Neural progenitor cell (in vitro differentiated cells): ENCODE measurements at regions not wholly inside any gene's neighbourhood (a gene's known extent, or its start where the extent isn't known, plus 50 kb on each side); places are given as distances from the start of the nearest gene placed in this dataset.

Experiments used
- DNase-seq: peaks from one replicate; pipeline ENCODE4 v3.0.0-alpha.2; 2016; ENCODE audit warnings: low spot score
- H2AFZ ChIP-seq: fragments of 200-600 bp; sonication (generic); replicated peaks from 2 replicates; pipeline ENCODE4 v1.6.1; 2016; ENCODE audit warnings: antibody characterized with exemption
- H3F3A ChIP-seq: fragments of 200-600 bp; sonication (generic); 2 replicates; pipeline ENCODE4 v1.6.1; 2016; ENCODE audit warnings: antibody characterized with exemption, low read depth
- H3K27ac ChIP-seq: fragments of 200-600 bp; sonication (generic); 2 replicates; pipeline ENCODE4 v1.5.1; 2016; ENCODE audit warnings: mild to moderate bottlenecking
- H3K27me3 ChIP-seq: fragments of 200-600 bp; sonication (generic); 2 replicates; pipeline ENCODE4 v1.6.1; 2016; ENCODE audit warnings: mild to moderate bottlenecking, moderate library complexity
- H3K36me3 ChIP-seq: fragments of 200-600 bp; sonication (generic); 2 replicates; pipeline ENCODE4 v1.5.1; 2016
- H3K4me1 ChIP-seq: fragments of 200-600 bp; sonication (generic); 2 replicates; pipeline ENCODE4 v1.6.1; 2016; ENCODE audit warnings: mixed run types
- H3K4me2 ChIP-seq: fragments of 200-600 bp; sonication (generic); 2 replicates; pipeline ENCODE4 v1.6.1; 2016
- H3K4me3 ChIP-seq: fragments of 200-600 bp; sonication (generic); 2 replicates; pipeline ENCODE4 v1.5.1; 2016
- H3K79me2 ChIP-seq: fragments of 200-600 bp; sonication (generic); 2 replicates; pipeline ENCODE4 v1.6.1; 2016; ENCODE audit warnings: low read depth
- H3K9ac ChIP-seq: fragments of 200-600 bp; sonication (generic); 2 replicates; pipeline ENCODE4 v1.6.1; 2016
- H3K9me3 ChIP-seq: fragments of 200-600 bp; sonication (generic); 2 replicates; pipeline ENCODE4 v1.5.1; 2016; ENCODE audit warnings: low read depth
- H4K20me1 ChIP-seq: fragments of 200-600 bp; sonication (generic); 2 replicates; pipeline ENCODE4 v1.6.1; 2016; ENCODE audit warnings: low read depth
- H3K27ac Mint-ChIP-seq: 3 replicates; pipeline ENCODE4 v1.8.0; 2021; ENCODE audit warnings: mixed read lengths
- H3K27me3 Mint-ChIP-seq: 2 replicates; pipeline ENCODE4 v1.8.0; 2022; ENCODE audit warnings: low read depth, mild to moderate bottlenecking, inconsistent platforms, moderate library complexity, mixed read lengths; ENCODE audit not compliant: insufficient read depth
- H3K36me3 Mint-ChIP-seq: 3 replicates; pipeline ENCODE4 v1.8.0; 2021; ENCODE audit warnings: mixed read lengths
- H3K4me1 Mint-ChIP-seq: 3 replicates; pipeline ENCODE4 v1.8.0; 2021; ENCODE audit warnings: mixed read lengths
- H3K4me3 Mint-ChIP-seq: 3 replicates; pipeline ENCODE4 v1.8.0; 2021; ENCODE audit warnings: mild to moderate bottlenecking, moderate library complexity, mixed read lengths
- H3K9me3 Mint-ChIP-seq: 3 replicates; pipeline ENCODE4 v1.8.0; 2020; ENCODE audit warnings: mixed read lengths
- CTCF ChIP-seq: fragments of 200-600 bp; sonication (generic); IDR thresholded peaks from 2 replicates; pipeline ENCODE4 v1.5.1; 2017; ENCODE audit warnings: antibody characterized with exemption, mild to moderate bottlenecking
- EZH2 ChIP-seq: fragments of 200-600 bp; sonication (generic); IDR thresholded peaks from 2 replicates; pipeline ENCODE4 v1.6.1; 2017; ENCODE audit warnings: antibody characterized with exemption, mild to moderate bottlenecking, moderate library complexity
- EZH2phosphoT487 ChIP-seq: fragments of 200-600 bp; sonication (generic); IDR thresholded peaks from 2 replicates; pipeline ENCODE4 v1.6.1; 2017; ENCODE audit warnings: antibody characterized with exemption

GRCh38 chr6:21451546-21452013, 142.0 kb upstream of the SOX4 start:
- DNase-seq = no peak
- H3K9me3 ChIP-seq = no peaks in the 10 kb centered on the region
- H3K79me2 ChIP-seq = no peaks in the 10 kb centered on the region
- Mint-ChIP-seq H3K27me3 (no peaks in the 10 kb centered on the region), H3K27ac (no peak overlapping the region), H3K4me1 (peaks cover 10% of the 10 kb centered on the region), H3K9me3 (no peaks in the 10 kb centered on the region), H3K36me3 (no peaks in the 10 kb centered on the region), H3K4me3 (no peak overlapping the region)
- no peaks in the 10 kb centered on the region for H3K27me3 ChIP-seq
- H3K27ac ChIP-seq = no peak overlapping the region
- no peak overlapping the region for H3K4me2 ChIP-seq
- H3K4me3 ChIP-seq = no peak overlapping the region
- no peaks in the 10 kb centered on the region for H3F3A ChIP-seq
- no peak for TF ChIP-seq CTCF
- no peak for TF ChIP-seq EZH2
- no peak for TF ChIP-seq EZH2phosphoT487
- no peaks in the 10 kb centered on the region for H3K4me1 ChIP-seq
- H3K36me3 ChIP-seq = no peaks in the 10 kb centered on the region
- H4K20me1 ChIP-seq = no peaks in the 10 kb centered on the region
- no peak overlapping the region for H3K9ac ChIP-seq
- no peak overlapping the region for H2AFZ ChIP-seq

GRCh38 chr6:21454262-21454661, 139.3 kb upstream of the SOX4 start:
- Histone ChIP-seq H3K36me3 (no peaks in the 10 kb centered on the region), H3K4me2 (no peak overlapping the region), H3K9me3 (no peaks in the 10 kb centered on the region), H3F3A (no peaks in the 10 kb centered on the region), H3K27me3 (no peaks in the 10 kb centered on the region), H3K9ac (no peak overlapping the region), H3K4me1 (no peaks in the 10 kb centered on the region), H2AFZ (no peak overlapping the region), H3K4me3 (no peak overlapping the region), H4K20me1 (no peaks in the 10 kb centered on the region), H3K79me2 (no peaks in the 10 kb centered on the region), H3K27ac (no peak overlapping the region)
- H3K27me3 Mint-ChIP-seq = no peaks in the 10 kb centered on the region
- DNase-seq = no peak
- H3K27ac Mint-ChIP-seq = no peak overlapping the region
- no peak overlapping the region for H3K4me3 Mint-ChIP-seq
- TF ChIP-seq EZH2phosphoT487 (no peak), EZH2 (no peak), CTCF (no peak)
- peaks cover 10% of the 10 kb centered on the region for H3K4me1 Mint-ChIP-seq
- H3K9me3 Mint-ChIP-seq = peaks cover 2% of the 10 kb centered on the region
- H3K36me3 Mint-ChIP-seq = no peaks in the 10 kb centered on the region

- Histone ChIP-seq H4K20me1 (no peaks in the 10 kb centered on the region), H3K27me3 (no peaks in the 10 kb centered on the region), H3K9ac (no peak overlapping the region), H3K36me3 (no peaks in the 10 kb centered on the region), H2AFZ (no peak overlapping the region), H3K4me2 (no peak overlapping the region), H3K9me3 (no peaks in the 10 kb centered on the region), H3F3A (no peaks in the 10 kb centered on the region), H3K79me2 (no peaks in the 10 kb centered on the region), H3K4me1 (no peaks in the 10 kb centered on the region), H3K27ac (no peak overlapping the region), H3K4me3 (no peak overlapping the region)
- peaks cover 2% of the 10 kb centered on the region for H3K9me3 Mint-ChIP-seq
- H3K4me1 Mint-ChIP-seq = peaks cover 9% of the 10 kb centered on the region
- no peak for TF ChIP-seq EZH2phosphoT487
- TF ChIP-seq EZH2 = no peak
- TF ChIP-seq CTCF = no peak
- DNase-seq = no peak
- H3K4me3 Mint-ChIP-seq = no peak overlapping the region
- no peak overlapping the region for H3K27ac Mint-ChIP-seq
- no peaks in the 10 kb centered on the region for H3K36me3 Mint-ChIP-seq
- H3K27me3 Mint-ChIP-seq = no peaks in the 10 kb centered on the region
Measured at GRCh38 chr6:21455071-21455470, 138.5 kb upstream of the SOX4 start.
